ENCODE measurements at regions not wholly inside any gene's neighbourhood (a gene's known extent, or its start where the extent isn't known, plus 50 kb on each side); places are given as distances from the start of the nearest gene placed in this dataset.

GRCh38 chr10:8556321-8556720, 501.8 kb downstream of the GATA3 start:
- no peak for DNase-seq
- H3K27me3 ChIP-seq, result no peaks in the 10 kb centered on the region
- H3K36me3 ChIP-seq, result no peaks in the 10 kb centered on the region
- H3K4me1 ChIP-seq, result no peaks in the 10 kb centered on the region
- intact Hi-C loops (cut with DNase I), result no loop called here
- H3K9me3 ChIP-seq, result no peaks in the 10 kb centered on the region
- H3K27ac ChIP-seq, result no peak overlapping the region
- TF ChIP-seq POLR2AphosphoS5 (IDR thresholded peaks at IDR 0.05) (no peak), POLR2A (IDR thresholded peaks at IDR 0.05) (no peak), EP300 (IDR thresholded peaks at IDR 0.05) (no peak)
- TF ChIP-seq, protein P1, sequence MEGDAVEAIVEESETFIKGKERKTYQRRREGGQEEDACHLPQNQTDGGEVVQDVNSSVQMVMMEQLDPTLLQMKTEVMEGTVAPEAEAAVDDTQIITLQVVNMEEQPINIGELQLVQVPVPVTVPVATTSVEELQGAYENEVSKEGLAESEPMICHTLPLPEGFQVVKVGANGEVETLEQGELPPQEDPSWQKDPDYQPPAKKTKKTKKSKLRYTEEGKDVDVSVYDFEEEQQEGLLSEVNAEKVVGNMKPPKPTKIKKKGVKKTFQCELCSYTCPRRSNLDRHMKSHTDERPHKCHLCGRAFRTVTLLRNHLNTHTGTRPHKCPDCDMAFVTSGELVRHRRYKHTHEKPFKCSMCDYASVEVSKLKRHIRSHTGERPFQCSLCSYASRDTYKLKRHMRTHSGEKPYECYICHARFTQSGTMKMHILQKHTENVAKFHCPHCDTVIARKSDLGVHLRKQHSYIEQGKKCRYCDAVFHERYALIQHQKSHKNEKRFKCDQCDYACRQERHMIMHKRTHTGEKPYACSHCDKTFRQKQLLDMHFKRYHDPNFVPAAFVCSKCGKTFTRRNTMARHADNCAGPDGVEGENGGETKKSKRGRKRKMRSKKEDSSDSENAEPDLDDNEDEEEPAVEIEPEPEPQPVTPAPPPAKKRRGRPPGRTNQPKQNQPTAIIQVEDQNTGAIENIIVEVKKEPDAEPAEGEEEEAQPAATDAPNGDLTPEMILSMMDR (IDR thresholded peaks at IDR 0.05), result no peak
- no peak overlapping the region for H3K4me3 ChIP-seq

GRCh38 chr10:8563478-8563877, 509.0 kb downstream of the GATA3 start:
- no peaks in the 10 kb centered on the region for H3K4me1 ChIP-seq
- no peaks in the 10 kb centered on the region for H3K9me3 ChIP-seq
- H3K27me3 ChIP-seq, result no peaks in the 10 kb centered on the region
- WGBS, 2 donors, result 86 to 88% methylated on average over 7 of the region's 7 CpGs
- TF ChIP-seq POLR2AphosphoS5 (IDR thresholded peaks at IDR 0.05) (no peak), EP300 (IDR thresholded peaks at IDR 0.05) (no peak), POLR2A (IDR thresholded peaks at IDR 0.05) (no peak)
- TF ChIP-seq, protein P1 (IDR thresholded peaks at IDR 0.05), result no peak
- DNase-seq, result no peak
- intact Hi-C loops (cut with DNase I), result no loop called here
- no peaks in the 10 kb centered on the region for H3K36me3 ChIP-seq
- H3K4me3 ChIP-seq, result no peak overlapping the region
- no peak overlapping the region for H3K27ac ChIP-seq

DNA sequence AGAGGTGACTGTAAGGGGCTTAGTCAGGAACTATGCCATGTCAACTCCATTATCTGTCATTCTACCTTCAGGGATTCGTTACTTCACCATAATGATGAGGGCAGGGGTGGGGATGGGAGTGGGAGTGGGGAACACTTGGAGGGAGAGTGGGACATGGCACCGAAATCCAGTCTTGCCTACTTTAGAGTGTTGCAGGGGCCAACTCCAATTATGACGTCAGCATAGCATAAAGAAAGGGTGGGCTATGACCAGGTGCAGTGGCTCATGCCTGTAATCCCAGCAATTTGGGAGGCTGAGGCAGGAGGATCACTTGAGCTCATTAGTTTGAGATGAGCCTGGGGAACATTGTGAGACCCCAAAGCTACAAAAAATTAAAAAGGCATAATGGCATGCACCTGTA, 512.2 kb downstream of the GATA3 start:
- no peaks in the 10 kb centered on the region for H3K27me3 ChIP-seq
- H3K4me1 ChIP-seq, result no peaks in the 10 kb centered on the region
- intact Hi-C loops (cut with DNase I), result no loop called here
- H3K9me3 ChIP-seq, result no peaks in the 10 kb centered on the region
- no peak overlapping the region for H3K4me3 ChIP-seq
- WGBS, 2 donors, result 77 to 80% methylated on average over 3 of the region's 3 CpGs
- no peak for TF ChIP-seq EP300 (IDR thresholded peaks at IDR 0.05)
- TF ChIP-seq POLR2AphosphoS5 (IDR thresholded peaks at IDR 0.05), result no peak
- no peak for TF ChIP-seq POLR2A (IDR thresholded peaks at IDR 0.05)
- no peaks in the 10 kb centered on the region for H3K36me3 ChIP-seq
- H3K27ac ChIP-seq, result no peak overlapping the region
- no peak for DNase-seq

- no peaks in the 10 kb centered on the region for H3K4me1 ChIP-seq
- H3K27me3 ChIP-seq, result no peaks in the 10 kb centered on the region
- DNase-seq, result no peak
- TF ChIP-seq, protein P1 (IDR thresholded peaks at IDR 0.05), result no peak
- TF ChIP-seq POLR2AphosphoS5 (IDR thresholded peaks at IDR 0.05) (no peak), POLR2A (IDR thresholded peaks at IDR 0.05) (no peak), EP300 (IDR thresholded peaks at IDR 0.05) (no peak)
- no peaks in the 10 kb centered on the region for H3K36me3 ChIP-seq
- WGBS, 2 donors, result 60 to 79% methylated on average over 4 of the region's 4 CpGs
- no peak overlapping the region for H3K27ac ChIP-seq
- no peaks in the 10 kb centered on the region for H3K9me3 ChIP-seq
- intact Hi-C loops (cut with DNase I), result no loop called here
- H3K4me3 ChIP-seq, result no peak overlapping the region
Observed at GRCh38 chr10:8568401-8568800, 513.9 kb downstream of the GATA3 start.

- H3K4me3 ChIP-seq, result no peak overlapping the region
- H3K27ac ChIP-seq, result no peak overlapping the region
- no peak for DNase-seq
- H3K36me3 ChIP-seq, result no peaks in the 10 kb centered on the region
- TF ChIP-seq, protein P1 (IDR thresholded peaks at IDR 0.05), result no peak
- TF ChIP-seq EP300 (IDR thresholded peaks at IDR 0.05), result no peak
- no peak for TF ChIP-seq POLR2A (IDR thresholded peaks at IDR 0.05)
- TF ChIP-seq POLR2AphosphoS5 (IDR thresholded peaks at IDR 0.05), result no peak
- H3K9me3 ChIP-seq, result no peaks in the 10 kb centered on the region
- intact Hi-C loops (cut with DNase I), result no loop called here
- H3K27me3 ChIP-seq, result no peaks in the 10 kb centered on the region
- no peaks in the 10 kb centered on the region for H3K4me1 ChIP-seq
Observed at GRCh38 chr10:8575620-8576019, 521.1 kb downstream of the GATA3 start.
